PC-9 (cell line): ENCODE measurements at regions not wholly inside any gene's neighbourhood (a gene's known extent, or its start where the extent isn't known, plus 50 kb on each side); places are given as distances from the start of the nearest gene placed in this dataset.

ENCODE experiments used
- CTCF ChIP-seq: fragments of 200-600 bp; sonication (generic); conservative IDR thresholded peaks from 2 replicates; pipeline ENCODE4 v1.6.1; 2017; ENCODE audit warnings: mixed run types, antibody characterized with exemption, mild to moderate bottlenecking, moderate library complexity
- EZH2 ChIP-seq: fragments of 200-600 bp; sonication (generic); IDR thresholded peaks from 2 replicates; pipeline ENCODE4 v1.8.0; 2017; ENCODE audit warnings: antibody characterized with exemption, low read depth

GRCh38 chr9:23542927-23543326 lies 283.1 kb downstream of the ELAVL2 start:
- TF ChIP-seq CTCF (no peak), EZH2 (no peak)
